Lower leg skin (tissue), 3 donors: ENCODE measurements at regions not wholly inside any gene's neighbourhood (a gene's known extent, or its start where the extent isn't known, plus 50 kb on each side); places are given as distances from the start of the nearest gene placed in this dataset.

Experiments used
- POLR2A ChIP-seq, 2 donors: fragments of 450-650 bp; IDR thresholded peaks; one replicate each; pipeline ENCODE4 v1.6.1; 2016 to 2017; ENCODE audit warnings: antibody characterized with exemption in 2 of 2, mild to moderate bottlenecking in 1 of 2, moderate library complexity in 1 of 2
- TF ChIP-seq, protein P1 (sequence below), 3 donors: fragments of 450-650 bp; IDR thresholded peaks; one replicate each; pipeline ENCODE4 v1.5.1; 2016; ENCODE audit warnings: antibody characterized with exemption in 3 of 3, mild to moderate bottlenecking in 3 of 3, moderate library complexity in 2 of 3

DNA sequence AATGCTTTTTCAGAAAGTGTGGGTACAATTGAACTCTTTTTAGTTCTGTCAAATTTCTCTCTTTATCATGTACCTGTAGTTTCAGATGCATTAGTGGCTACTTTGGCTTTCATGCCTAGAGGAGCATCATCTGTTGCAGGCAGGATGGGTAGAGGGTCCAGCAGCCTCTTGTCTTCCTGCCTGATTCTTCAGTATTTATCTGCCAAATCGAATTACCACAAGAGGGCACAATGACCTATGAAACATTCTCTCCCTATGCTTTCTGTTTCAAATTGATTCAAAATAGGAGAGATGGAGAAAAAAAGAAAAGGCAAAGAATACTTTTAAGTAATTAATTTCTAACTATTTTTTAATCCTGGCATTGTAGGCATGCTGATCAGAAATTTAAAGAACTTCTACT lies 477.2 kb downstream of the TRIB2 start:
- TF ChIP-seq, protein P1, sequence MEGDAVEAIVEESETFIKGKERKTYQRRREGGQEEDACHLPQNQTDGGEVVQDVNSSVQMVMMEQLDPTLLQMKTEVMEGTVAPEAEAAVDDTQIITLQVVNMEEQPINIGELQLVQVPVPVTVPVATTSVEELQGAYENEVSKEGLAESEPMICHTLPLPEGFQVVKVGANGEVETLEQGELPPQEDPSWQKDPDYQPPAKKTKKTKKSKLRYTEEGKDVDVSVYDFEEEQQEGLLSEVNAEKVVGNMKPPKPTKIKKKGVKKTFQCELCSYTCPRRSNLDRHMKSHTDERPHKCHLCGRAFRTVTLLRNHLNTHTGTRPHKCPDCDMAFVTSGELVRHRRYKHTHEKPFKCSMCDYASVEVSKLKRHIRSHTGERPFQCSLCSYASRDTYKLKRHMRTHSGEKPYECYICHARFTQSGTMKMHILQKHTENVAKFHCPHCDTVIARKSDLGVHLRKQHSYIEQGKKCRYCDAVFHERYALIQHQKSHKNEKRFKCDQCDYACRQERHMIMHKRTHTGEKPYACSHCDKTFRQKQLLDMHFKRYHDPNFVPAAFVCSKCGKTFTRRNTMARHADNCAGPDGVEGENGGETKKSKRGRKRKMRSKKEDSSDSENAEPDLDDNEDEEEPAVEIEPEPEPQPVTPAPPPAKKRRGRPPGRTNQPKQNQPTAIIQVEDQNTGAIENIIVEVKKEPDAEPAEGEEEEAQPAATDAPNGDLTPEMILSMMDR (IDR thresholded peaks at IDR 0.05) = no peak
- TF ChIP-seq POLR2A (IDR thresholded peaks at IDR 0.05) = no peak
